ENCODE measurements at regions not wholly inside any gene's neighbourhood (a gene's known extent, or its start where the extent isn't known, plus 50 kb on each side); places are given as distances from the start of the nearest gene placed in this dataset.

- H3K36me3 ChIP-seq (ENCODE audit: control insufficient read depth, insufficient read depth, low read length) = no peaks in the 10 kb centered on the region
- in situ Hi-C loops (cut with HindIII; ENCODE audit: low pct_unique_long_range_greater_than_20kb, low sequenced_read_pairs) (no loop called here), intact Hi-C loops (cut with micrococcal nuclease; ENCODE audit: unreplicated experiment) (no loop called here)
- ATAC-seq (no peak), DNase-seq (ENCODE audit: low read depth, low spot score) (no peak)
- ChIA-PET CTCF (no interaction called here), POLR2A (no interaction called here)
- H3K27ac ChIP-seq (ENCODE audit: low read length) = no peak overlapping the region
- no peaks in the 10 kb centered on the region for H3K4me1 ChIP-seq (ENCODE audit: control insufficient read depth, insufficient read depth, low read length)
- no peak overlapping the region for H3K4me3 ChIP-seq (ENCODE audit: low read depth in 2 of 2, low read length in 2 of 2)
- BruUV-seq (replicated peaks) = no TSS peak
- H3K27me3 ChIP-seq (ENCODE audit: control insufficient read depth, insufficient read depth, low read length) = no peaks in the 10 kb centered on the region
- H3K9me3 ChIP-seq (ENCODE audit: control insufficient read depth, insufficient read depth, low read depth, low read length) = no peaks in the 10 kb centered on the region
- TF ChIP-seq REST (IDR thresholded peaks at IDR 0.05; ENCODE audit: insufficient read depth in 1 of 2, low read depth in 2 of 2, low read length in 1 of 2) (no peak), CTCF (IDR thresholded peaks at IDR 0.05) (no peak), TCF7L2 (IDR thresholded peaks at IDR 0.05; ENCODE audit: low read depth, low read length) (no peak), SIN3A (IDR thresholded peaks at IDR 0.05; ENCODE audit: borderline replicate concordance, insufficient read depth, low read depth, low read length) (no peak), POLR2AphosphoS5 (IDR thresholded peaks at IDR 0.05; ENCODE audit: low read depth, low read length) (no peak)
These were observed 57.5 kb upstream of the FREM1 start for GRCh38 chr9:14967450-14968321.

DNA sequence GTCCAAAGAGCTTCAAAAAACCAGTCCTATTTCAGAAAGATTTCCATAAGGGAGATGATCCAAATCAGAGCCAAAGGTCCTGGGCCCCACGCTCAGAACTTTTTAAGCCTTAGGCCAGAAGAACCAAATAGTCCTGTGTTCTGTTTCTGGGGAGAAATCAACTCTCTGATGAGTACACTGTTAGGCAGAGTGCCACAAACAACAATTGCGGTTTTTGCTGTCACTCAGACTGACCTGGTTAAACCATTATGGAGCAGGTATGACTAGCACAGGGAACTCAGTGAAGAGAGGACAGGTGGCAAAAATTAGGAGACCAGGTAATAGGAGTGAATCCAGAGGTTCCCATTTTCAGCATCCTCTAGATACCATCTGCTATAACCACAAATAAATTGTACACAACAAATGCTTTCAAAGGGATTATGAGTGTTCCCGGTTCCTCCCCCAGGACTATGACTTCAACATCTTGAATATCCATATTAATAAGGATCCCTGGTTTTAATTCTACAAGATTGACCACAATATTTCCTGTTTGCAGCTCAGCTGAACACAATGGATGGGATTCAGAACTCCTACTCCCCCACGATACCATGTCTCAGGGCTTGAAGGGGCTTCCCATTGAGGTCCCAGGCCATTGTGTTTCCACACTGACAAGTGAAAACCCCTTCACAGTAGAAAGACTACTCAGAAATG, 52.1 kb upstream of the FREM1 start:
- BruUV-seq (replicated peaks) = no TSS peak
- POLR2A ChIA-PET = no interaction called here
- in situ Hi-C loops (cut with HindIII; ENCODE audit: low pct_unique_long_range_greater_than_20kb, low sequenced_read_pairs) = no loop called here

More for the DNA sequence above, 52.1 kb upstream of the FREM1 start:
- no peak for DNase-seq (ENCODE audit: low read depth, low spot score)
- Histone ChIP-seq H3K4me1 (ENCODE audit: control insufficient read depth, insufficient read depth, low read length) (no peaks in the 10 kb centered on the region), H3K36me3 (ENCODE audit: control insufficient read depth, insufficient read depth, low read length) (no peaks in the 10 kb centered on the region), H3K4me3 (ENCODE audit: low read depth in 2 of 2, low read length in 2 of 2) (no peak overlapping the region), H3K27me3 (ENCODE audit: control insufficient read depth, insufficient read depth, low read length) (no peaks in the 10 kb centered on the region), H3K27ac (ENCODE audit: low read length) (no peak overlapping the region), H3K9me3 (ENCODE audit: control insufficient read depth, insufficient read depth, low read depth, low read length) (no peaks in the 10 kb centered on the region)
- TF ChIP-seq REST (IDR thresholded peaks at IDR 0.05; ENCODE audit: insufficient read depth in 1 of 2, low read depth in 2 of 2, low read length in 1 of 2) (no peak), POLR2AphosphoS5 (IDR thresholded peaks at IDR 0.05; ENCODE audit: low read depth, low read length) (no peak), CTCF (IDR thresholded peaks at IDR 0.05) (no peak), TCF7L2 (IDR thresholded peaks at IDR 0.05; ENCODE audit: low read depth, low read length) (no peak), SIN3A (IDR thresholded peaks at IDR 0.05; ENCODE audit: borderline replicate concordance, insufficient read depth, low read depth, low read length) (no peak)
- intact Hi-C loops (cut with micrococcal nuclease; ENCODE audit: unreplicated experiment) = no loop called here
- ATAC-seq = no peak
- CTCF ChIA-PET = no interaction called here
